HEK293 (cell line): ENCODE measurements at regions not wholly inside any gene's neighbourhood (a gene's known extent, or its start where the extent isn't known, plus 50 kb on each side); places are given as distances from the start of the nearest gene placed in this dataset.
"Not testable (repeated sequence)": the region's sequence is repeated elsewhere in the genome, so short reads cannot be mapped to it uniquely, and the experiment has no call there.

Experiments used
- CTCF ChIP-seq: fragments of 450-650 bp; formaldehyde crosslinking; IDR thresholded peaks from 2 replicates; pipeline ENCODE4 v1.5.1; 2016; ENCODE audit warnings: missing biosample characterization, missing genetic modification characterization
- ZNF16 ChIP-seq: fragments of 450-650 bp; formaldehyde crosslinking; IDR thresholded peaks from 2 replicates; pipeline ENCODE4 v1.5.1; 2016; ENCODE audit warnings: low read depth, missing biosample characterization, missing genetic modification characterization
- ZNF366 ChIP-seq: fragments of 450-650 bp; formaldehyde crosslinking; conservative IDR thresholded peaks from 2 replicates; pipeline ENCODE4 v1.5.1; 2016; ENCODE audit warnings: missing biosample characterization, missing genetic modification characterization
- ZNF423 ChIP-seq: fragments of 450-650 bp; formaldehyde crosslinking; IDR thresholded peaks from 2 replicates; pipeline ENCODE4 v1.5.1; 2016; ENCODE audit warnings: missing biosample characterization, missing genetic modification characterization
- ZNF629 ChIP-seq: fragments of 450-650 bp; formaldehyde crosslinking; IDR thresholded peaks from 2 replicates; pipeline ENCODE4 v1.5.1; 2017; ENCODE audit warnings: missing biosample characterization, missing genetic modification characterization

GRCh38 chrX:28507650-28508049 is 79.6 kb upstream of the IL1RAPL1 start:
- not testable (repeated sequence) for TF ChIP-seq ZNF423 (tag by site-specific recombination); CTCF; ZNF366 (tag by site-specific recombination); ZNF629 (tag by site-specific recombination); ZNF16 (tag by site-specific recombination)
